ENCODE measurements at regions not wholly inside any gene's neighbourhood (a gene's known extent, or its start where the extent isn't known, plus 50 kb on each side); places are given as distances from the start of the nearest gene placed in this dataset.

- DNase-seq (ENCODE audit: low spot score), result no peak
These were observed 411.2 kb upstream of the KLF6 start for GRCh38 chr10:4196183-4196582.

GRCh38 chr10:4195213-4195612 is 410.2 kb upstream of the KLF6 start:
- DNase-seq (ENCODE audit: low spot score), result no peak

GRCh38 chr10:4194231-4194630 is 409.2 kb upstream of the KLF6 start:
- no peak for DNase-seq (ENCODE audit: low spot score)

GRCh38 chr10:4191894-4192293 is 406.9 kb upstream of the KLF6 start:
- no peak for DNase-seq (ENCODE audit: low spot score)

GRCh38 chr10:4191354-4191753 is 406.3 kb upstream of the KLF6 start:
- no peak for DNase-seq (ENCODE audit: low spot score)

- no peak for DNase-seq (ENCODE audit: low spot score)
These were observed 405.9 kb upstream of the KLF6 start for GRCh38 chr10:4190876-4191275.

- DNase-seq (ENCODE audit: low spot score), result no peak
These were observed 404.3 kb upstream of the KLF6 start for GRCh38 chr10:4189281-4189680.

GRCh38 chr10:4188406-4188805 is 403.4 kb upstream of the KLF6 start:
- no peak for DNase-seq (ENCODE audit: low spot score)

GRCh38 chr10:4186849-4187540 is 402.0 kb upstream of the KLF6 start:
- no peak for DNase-seq (ENCODE audit: low spot score)

GRCh38 chr10:4183761-4184261 is 398.8 kb upstream of the KLF6 start:
- no peak for DNase-seq (ENCODE audit: low spot score)

GRCh38 chr10:4181621-4182049 is 396.6 kb upstream of the KLF6 start:
- DNase-seq (ENCODE audit: low spot score), result no peak

- DNase-seq (ENCODE audit: low spot score), result no peak
These were observed 396.1 kb upstream of the KLF6 start for GRCh38 chr10:4181081-4181480.

- DNase-seq (ENCODE audit: low spot score), result no peak
These were observed 392.8 kb upstream of the KLF6 start for GRCh38 chr10:4177791-4178190.

- DNase-seq (ENCODE audit: low spot score), result no peak
These were observed 391.7 kb upstream of the KLF6 start for GRCh38 chr10:4176500-4177281.

- no peak for DNase-seq (ENCODE audit: low spot score)
These were observed 389.2 kb upstream of the KLF6 start for GRCh38 chr10:4174197-4174596.

GRCh38 chr10:4170633-4171314 is 385.8 kb upstream of the KLF6 start:
- no peak for DNase-seq (ENCODE audit: low spot score)

GRCh38 chr10:4170181-4170580 is 385.2 kb upstream of the KLF6 start:
- DNase-seq (ENCODE audit: low spot score), result no peak

GRCh38 chr10:4169448-4169847 is 384.4 kb upstream of the KLF6 start:
- DNase-seq (ENCODE audit: low spot score), result no peak

GRCh38 chr10:4167216-4167615 is 382.2 kb upstream of the KLF6 start:
- DNase-seq (ENCODE audit: low spot score), result no peak

- DNase-seq (ENCODE audit: low spot score), result no peak
These were observed 377.7 kb upstream of the KLF6 start for GRCh38 chr10:4162571-4163286.

GRCh38 chr10:4159173-4159572 is 374.2 kb upstream of the KLF6 start:
- DNase-seq (ENCODE audit: low spot score), result no peak

- DNase-seq (ENCODE audit: low spot score), result no peak
These were observed 369.2 kb upstream of the KLF6 start for GRCh38 chr10:4154191-4154715.

Data from ecto neural progenitor cell (in vitro differentiated cells).